ENCODE measurements at regions not wholly inside any gene's neighbourhood (a gene's known extent, or its start where the extent isn't known, plus 50 kb on each side); places are given as distances from the start of the nearest gene placed in this dataset.

- no peaks in the 10 kb centered on the region for H3K9me3 ChIP-seq (ENCODE audit: low read length)
- H4K20me1 ChIP-seq (ENCODE audit: insufficient read depth, low read length): no peaks in the 10 kb centered on the region
- H3K36me3 ChIP-seq (ENCODE audit: insufficient read depth, low read length): no peaks in the 10 kb centered on the region
- H3K9me2 ChIP-seq (ENCODE audit: insufficient read depth, low read length): no peaks in the 10 kb centered on the region
- H2AFZ ChIP-seq (ENCODE audit: low read length): no peak overlapping the region
- H3K4me3 ChIP-seq (ENCODE audit: low read depth, low read length, poor library complexity, severe bottlenecking): no peak overlapping the region
- H3K4me1 ChIP-seq (ENCODE audit: insufficient read depth, low read length, poor library complexity, severe bottlenecking): no peaks in the 10 kb centered on the region
- BruUV-seq (replicated peaks): no TSS peak
- no peaks in the 10 kb centered on the region for H3K79me2 ChIP-seq (ENCODE audit: insufficient read depth, low read depth, low read length)
- no peak overlapping the region for H3K4me2 ChIP-seq (ENCODE audit: low read length)
- intact Hi-C loops (cut with micrococcal nuclease; ENCODE audit: unreplicated experiment): no loop called here
- H3K27ac ChIP-seq (ENCODE audit: low read depth, low read length, poor library complexity, severe bottlenecking): no peak overlapping the region
- no peak for DNase-seq (ENCODE audit: low spot score)
- TF ChIP-seq EZH2phosphoT487 (IDR thresholded peaks at IDR 0.05; ENCODE audit: borderline replicate concordance, low read depth, low read length) (no peak), CTCF (conservative IDR thresholded peaks at IDR 0.05; ENCODE audit: low read length) (no peak)
- POLR2A ChIA-PET: no interaction called here
- CTCF ChIA-PET (ENCODE audit: unreplicated experiment): no interaction called here
Observed at GRCh38 chr5:4896328-4896727, 243.8 kb upstream of the ADAMTS16 start.

DNA sequence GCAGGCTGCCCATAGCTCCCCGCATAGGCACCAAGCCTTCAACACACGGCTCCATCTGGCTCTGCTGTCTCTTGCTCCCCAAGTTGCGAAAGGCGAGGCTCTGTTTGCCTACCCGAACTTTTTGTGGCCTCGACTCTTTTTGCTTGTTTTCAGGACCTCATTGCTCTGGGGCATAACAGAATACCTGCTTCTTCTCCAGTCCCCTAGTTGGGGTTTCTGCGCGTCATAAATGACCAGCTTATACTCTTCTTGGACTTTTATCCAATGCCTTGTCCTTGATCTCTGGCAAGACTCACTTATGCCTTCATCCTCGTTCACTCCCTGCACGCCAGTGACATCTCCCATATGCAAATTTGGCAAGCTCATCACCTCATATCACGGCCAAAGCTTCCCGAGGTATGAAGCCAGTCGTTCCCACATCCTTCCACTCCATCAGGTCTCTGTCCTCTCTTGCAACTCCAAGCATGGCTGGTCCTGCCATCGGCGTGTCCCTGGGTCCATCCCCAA, 238.8 kb upstream of the ADAMTS16 start:
- Histone ChIP-seq H3K4me2 (ENCODE audit: low read length) (no peak overlapping the region), H3K79me2 (ENCODE audit: insufficient read depth, low read depth, low read length) (no peaks in the 10 kb centered on the region), H3K9me2 (ENCODE audit: insufficient read depth, low read length) (no peaks in the 10 kb centered on the region), H3K27ac (ENCODE audit: low read depth, low read length, poor library complexity, severe bottlenecking) (no peak overlapping the region), H2AFZ (ENCODE audit: low read length) (no peak overlapping the region), H3K9me3 (ENCODE audit: low read length) (no peaks in the 10 kb centered on the region), H3K4me3 (ENCODE audit: low read depth, low read length, poor library complexity, severe bottlenecking) (no peak overlapping the region), H3K36me3 (ENCODE audit: insufficient read depth, low read length) (no peaks in the 10 kb centered on the region), H3K4me1 (ENCODE audit: insufficient read depth, low read length, poor library complexity, severe bottlenecking) (no peaks in the 10 kb centered on the region), H4K20me1 (ENCODE audit: insufficient read depth, low read length) (no peaks in the 10 kb centered on the region)
- POLR2A ChIA-PET: no interaction called here
- intact Hi-C loops (cut with micrococcal nuclease; ENCODE audit: unreplicated experiment): no loop called here
- no TSS peak for BruUV-seq (replicated peaks)
- CTCF ChIA-PET (ENCODE audit: unreplicated experiment): no interaction called here
- TF ChIP-seq EZH2phosphoT487 (IDR thresholded peaks at IDR 0.05; ENCODE audit: borderline replicate concordance, low read depth, low read length): no peak
- no peak for DNase-seq (ENCODE audit: low spot score)

- Histone ChIP-seq H3K4me2 (ENCODE audit: low read length) (no peak overlapping the region), H3K27ac (ENCODE audit: low read depth, low read length, poor library complexity, severe bottlenecking) (no peak overlapping the region), H3K9me2 (ENCODE audit: insufficient read depth, low read length) (no peaks in the 10 kb centered on the region), H3K4me3 (ENCODE audit: low read depth, low read length, poor library complexity, severe bottlenecking) (no peak overlapping the region), H4K20me1 (ENCODE audit: insufficient read depth, low read length) (no peaks in the 10 kb centered on the region), H3K4me1 (ENCODE audit: insufficient read depth, low read length, poor library complexity, severe bottlenecking) (no peaks in the 10 kb centered on the region), H2AFZ (ENCODE audit: low read length) (no peak overlapping the region), H3K79me2 (ENCODE audit: insufficient read depth, low read depth, low read length) (no peaks in the 10 kb centered on the region), H3K36me3 (ENCODE audit: insufficient read depth, low read length) (no peaks in the 10 kb centered on the region), H3K9me3 (ENCODE audit: low read length) (no peaks in the 10 kb centered on the region)
- BruUV-seq (replicated peaks): no TSS peak
- TF ChIP-seq CTCF (conservative IDR thresholded peaks at IDR 0.05; ENCODE audit: low read length) (no peak), EZH2phosphoT487 (IDR thresholded peaks at IDR 0.05; ENCODE audit: borderline replicate concordance, low read depth, low read length) (no peak)
- DNase-seq (ENCODE audit: low spot score): no peak
- ChIA-PET POLR2A (no interaction called here), CTCF (ENCODE audit: unreplicated experiment) (no interaction called here)
- intact Hi-C loops (cut with micrococcal nuclease; ENCODE audit: unreplicated experiment): no loop called here
Observed at GRCh38 chr5:4901924-4902323, 238.2 kb upstream of the ADAMTS16 start.

Measured in OCI-LY7 (cell line).